GM12865 (cell line): ENCODE measurements at regions not wholly inside any gene's neighbourhood (a gene's known extent, or its start where the extent isn't known, plus 50 kb on each side); places are given as distances from the start of the nearest gene placed in this dataset.

Experiments
- DNase-seq: peaks from one replicate; pipeline ENCODE4 v3.0.0; 2010; ENCODE audit warnings: low read depth
- H3K4me3 ChIP-seq: 2 replicates; pipeline ENCODE4 v1.5.1; 2011; ENCODE audit warnings: mild to moderate bottlenecking, low read depth, low read length, control low read depth
- CTCF ChIP-seq: IDR thresholded peaks from 2 replicates; pipeline ENCODE4 v1.5.1; 2011; ENCODE audit warnings: low read length, control low read depth, low read depth, inconsistent platforms; ENCODE audit not compliant: insufficient read depth; ENCODE audit errors: missing control alignments

GRCh38 chr13:109917422-109917821 lies 131.0 kb upstream of the IRS2 start:
- no peak for TF ChIP-seq CTCF
- no peak for DNase-seq

GRCh38 chr13:109913936-109914510 lies 127.6 kb upstream of the IRS2 start:
- no peak overlapping the region for H3K4me3 ChIP-seq
- no peak for TF ChIP-seq CTCF
- no peak for DNase-seq

More at GRCh38 chr13:109917422-109917821, 131.0 kb upstream of the IRS2 start:
- H3K4me3 ChIP-seq = no peak overlapping the region

- no peak for DNase-seq
- no peak overlapping the region for H3K4me3 ChIP-seq
These were observed 126.8 kb upstream of the IRS2 start for GRCh38 chr13:109913186-109913585.

GRCh38 chr13:109910194-109910593 lies 123.8 kb upstream of the IRS2 start:
- no peak for DNase-seq
- TF ChIP-seq CTCF = no peak

More at GRCh38 chr13:109913186-109913585, 126.8 kb upstream of the IRS2 start:
- TF ChIP-seq CTCF = no peak

GRCh38 chr13:109906976-109907375 lies 120.6 kb upstream of the IRS2 start:
- TF ChIP-seq CTCF = no peak
- DNase-seq = no peak
- H3K4me3 ChIP-seq = no peak overlapping the region

More at GRCh38 chr13:109910194-109910593, 123.8 kb upstream of the IRS2 start:
- no peak overlapping the region for H3K4me3 ChIP-seq

- no peak for DNase-seq
- TF ChIP-seq CTCF = no peak
- no peak overlapping the region for H3K4me3 ChIP-seq
These were observed 117.8 kb upstream of the IRS2 start for GRCh38 chr13:109904218-109904617.

GRCh38 chr13:109900741-109901140 lies 114.4 kb upstream of the IRS2 start:
- DNase-seq = no peak
- TF ChIP-seq CTCF = no peak
- H3K4me3 ChIP-seq = no peak overlapping the region
